Thoracic aorta (tissue), 2 donors: ENCODE measurements at regions not wholly inside any gene's neighbourhood (a gene's known extent, or its start where the extent isn't known, plus 50 kb on each side); places are given as distances from the start of the nearest gene placed in this dataset.

Experiments used
- ATAC-seq: fragments of 150-250 bp; one replicate; pipeline ENCODE4 v1.8.0; 2017; ENCODE audit warnings: low read depth; ENCODE audit not compliant: insufficient number of reproducible peaks, low FRiP score
- DNase-seq: peaks from one replicate; pipeline ENCODE4 v3.0.0-alpha.2; 2020; ENCODE audit warnings: low spot score
- H3K27ac ChIP-seq, 2 donors: fragments of 200-600 bp; sonication (generic); 1 replicate in 1 of 2; 2 replicates in 1 of 2; pipeline ENCODE4 v1.5.1; 2016; ENCODE audit warnings: mild to moderate bottlenecking in 2 of 2, moderate library complexity in 2 of 2
- H3K27me3 ChIP-seq: fragments of 200-600 bp; sonication (generic); replicated peaks from 2 replicates; pipeline ENCODE4 v1.6.0; 2016; ENCODE audit warnings: mild to moderate bottlenecking; ENCODE audit not compliant: insufficient read depth
- H3K36me3 ChIP-seq: fragments of 200-600 bp; sonication (generic); one replicate; pipeline ENCODE4 v1.5.1; 2016
- H3K4me1 ChIP-seq, 2 donors: fragments of 200-600 bp; sonication (generic); 1 replicate in 1 of 2; 2 replicates in 1 of 2; pipeline versions ENCODE4 v1.5.1 to v1.6.0; 2016; ENCODE audit warnings: low read depth in 2 of 2, mild to moderate bottlenecking in 1 of 2; ENCODE audit not compliant: control insufficient read depth in 1 of 2
- H3K4me3 ChIP-seq: fragments of 200-600 bp; sonication (generic); 2 replicates; pipeline ENCODE4 v1.5.1; 2016; ENCODE audit warnings: mild to moderate bottlenecking
- H3K9me3 ChIP-seq: fragments of 200-600 bp; sonication (generic); 2 replicates; pipeline ENCODE4 v1.5.1; 2016
- CTCF ChIP-seq: fragments of 200-600 bp; sonication (generic); IDR thresholded peaks from one replicate; pipeline ENCODE4 v1.5.1; 2019; ENCODE audit warnings: antibody characterized with exemption

- H3K9me3 ChIP-seq: no peaks in the 10 kb centered on the region
- no peaks in the 10 kb centered on the region for H3K27me3 ChIP-seq
- ATAC-seq (no peak), DNase-seq (no peak)
- no peak overlapping the region for H3K27ac ChIP-seq
- no peak overlapping the region for H3K4me3 ChIP-seq
- no peaks in the 10 kb centered on the region for H3K4me1 ChIP-seq
- H3K36me3 ChIP-seq: no peaks in the 10 kb centered on the region
- TF ChIP-seq CTCF: no peak
Observed at GRCh38 chr22:27564806-27565205, 236.8 kb downstream of the MN1 start.

GRCh38 chr22:27566602-27567001, 235.0 kb downstream of the MN1 start:
- DNase-seq (no peak), ATAC-seq (no peak)
- H3K36me3 ChIP-seq: no peaks in the 10 kb centered on the region
- no peak overlapping the region for H3K4me3 ChIP-seq
- H3K4me1 ChIP-seq: no peaks in the 10 kb centered on the region
- H3K27me3 ChIP-seq: no peaks in the 10 kb centered on the region
- no peak overlapping the region for H3K27ac ChIP-seq
- H3K9me3 ChIP-seq: no peaks in the 10 kb centered on the region
- TF ChIP-seq CTCF: no peak

GRCh38 chr22:27568265-27568664, 233.3 kb downstream of the MN1 start:
- no peaks in the 10 kb centered on the region for H3K27me3 ChIP-seq
- H3K4me3 ChIP-seq: no peak overlapping the region

GRCh38 chr22:27571463-27572277, 229.9 kb downstream of the MN1 start:
- ATAC-seq (no peak), DNase-seq (no peak)
- no peak overlapping the region for H3K27ac ChIP-seq
- H3K27me3 ChIP-seq: no peaks in the 10 kb centered on the region
- no peaks in the 10 kb centered on the region for H3K36me3 ChIP-seq
- TF ChIP-seq CTCF: no peak
- no peaks in the 10 kb centered on the region for H3K9me3 ChIP-seq
- no peaks in the 10 kb centered on the region for H3K4me1 ChIP-seq
- no peak overlapping the region for H3K4me3 ChIP-seq

More at GRCh38 chr22:27568265-27568664, 233.3 kb downstream of the MN1 start:
- Histone ChIP-seq H3K9me3 (no peaks in the 10 kb centered on the region), H3K4me1 (no peaks in the 10 kb centered on the region), H3K27ac (no peak overlapping the region), H3K36me3 (no peaks in the 10 kb centered on the region)
- ATAC-seq: no peak
- no peak for TF ChIP-seq CTCF
- no peak for DNase-seq

GRCh38 chr22:27572278-27572666, 229.3 kb downstream of the MN1 start:
- Histone ChIP-seq H3K9me3 (no peaks in the 10 kb centered on the region), H3K4me1 (no peaks in the 10 kb centered on the region), H3K27ac (no peak overlapping the region), H3K4me3 (no peak overlapping the region), H3K36me3 (no peaks in the 10 kb centered on the region), H3K27me3 (no peaks in the 10 kb centered on the region)
- ATAC-seq (no peak), DNase-seq (no peak)
- no peak for TF ChIP-seq CTCF
